ENCODE measurements at regions not wholly inside any gene's neighbourhood (a gene's known extent, or its start where the extent isn't known, plus 50 kb on each side); places are given as distances from the start of the nearest gene placed in this dataset.
A peak's percentile ranks its signal among the peaks of the same experiment; 100 is the strongest.

DNA sequence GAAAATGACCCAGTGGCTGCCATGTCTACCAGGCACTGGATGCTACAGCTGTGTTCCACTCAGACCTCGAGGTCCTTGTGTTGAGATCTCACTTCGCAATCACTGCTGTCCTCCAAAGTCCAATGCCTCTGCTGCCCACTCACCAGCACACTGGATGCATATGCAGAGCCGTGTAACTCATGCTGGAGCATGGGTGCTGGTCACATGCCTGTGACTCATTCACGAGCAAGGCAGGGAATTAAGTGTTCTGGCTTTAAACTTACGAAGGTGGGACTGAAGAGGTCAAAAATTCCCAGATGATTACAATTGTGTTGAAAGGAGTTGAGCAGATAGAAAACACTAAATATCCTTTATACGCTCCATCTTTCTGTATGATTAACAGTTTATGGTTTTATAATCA lies 417.5 kb downstream of the NUP35 start:
- no peak for DNase-seq

DNA sequence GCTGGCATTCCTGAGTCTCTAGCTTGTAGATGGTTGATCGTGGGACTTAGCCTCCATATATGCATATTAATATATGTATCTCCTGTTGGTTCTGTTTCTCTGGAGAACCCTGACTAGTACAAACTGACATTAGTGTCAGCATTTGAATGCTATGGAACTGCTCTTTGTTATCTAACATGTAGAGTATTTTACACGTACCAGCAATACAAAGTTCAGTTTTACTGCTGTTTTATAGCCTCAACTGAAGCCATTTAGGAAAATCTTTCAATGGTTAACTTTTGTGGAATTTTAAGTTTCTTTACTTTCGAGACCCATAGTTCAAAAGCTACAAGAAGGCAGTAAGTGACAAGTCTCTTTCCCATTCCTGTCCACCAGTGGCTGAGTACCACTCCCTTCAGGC lies 418.4 kb downstream of the NUP35 start:
- no peak for DNase-seq

GRCh38 chr2:183543222-183543621 lies 419.0 kb downstream of the NUP35 start:
- no peak for DNase-seq

GRCh38 chr2:183543731-183544130 lies 419.5 kb downstream of the NUP35 start:
- DNase-seq = no peak

DNA sequence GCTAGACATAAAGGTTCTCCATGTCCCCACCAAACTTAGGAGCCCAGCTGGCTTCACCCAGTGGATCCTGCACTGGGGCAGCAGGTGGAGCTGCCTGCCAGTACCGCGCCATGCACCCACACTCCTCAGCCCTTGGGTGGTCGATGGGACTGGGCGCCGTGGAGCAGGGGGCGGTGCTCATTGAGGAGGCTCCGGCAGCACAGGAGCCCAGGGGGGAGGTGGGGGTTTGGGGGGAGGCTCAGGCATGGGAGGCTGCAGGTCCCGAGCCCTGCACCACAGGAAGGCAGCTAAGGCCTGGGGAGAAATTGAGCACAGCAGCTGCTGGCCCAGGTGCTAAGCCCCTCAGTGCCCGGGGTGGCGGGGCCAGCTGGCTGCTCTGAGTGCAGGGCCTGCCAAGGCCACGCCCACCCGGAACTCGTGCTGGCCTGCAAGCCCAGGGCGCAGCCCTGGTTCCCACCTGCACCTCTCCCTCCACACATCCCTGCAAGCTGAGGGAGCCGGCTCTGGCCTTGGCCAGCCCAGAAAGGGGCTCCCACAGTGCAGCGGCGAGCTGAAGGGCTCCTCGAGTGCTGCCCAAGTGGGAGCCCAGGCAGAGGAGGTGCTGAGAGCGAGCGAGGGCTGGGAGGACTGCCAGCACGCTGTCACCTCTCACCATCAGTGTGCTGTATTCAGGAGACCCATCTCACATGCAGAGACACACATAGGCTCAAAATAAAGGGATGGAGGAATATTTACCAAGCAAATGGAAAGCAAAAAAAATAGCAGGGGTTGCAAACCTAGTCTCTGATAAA lies 422.5 kb downstream of the NUP35 start:
- peak; percentile 43 for DNase-seq

- DNase-seq = no peak
Observed at GRCh38 chr2:183552716-183553115, 428.5 kb downstream of the NUP35 start.

GRCh38 chr2:183564726-183565125 lies 440.5 kb downstream of the NUP35 start:
- DNase-seq = no peak

DNA sequence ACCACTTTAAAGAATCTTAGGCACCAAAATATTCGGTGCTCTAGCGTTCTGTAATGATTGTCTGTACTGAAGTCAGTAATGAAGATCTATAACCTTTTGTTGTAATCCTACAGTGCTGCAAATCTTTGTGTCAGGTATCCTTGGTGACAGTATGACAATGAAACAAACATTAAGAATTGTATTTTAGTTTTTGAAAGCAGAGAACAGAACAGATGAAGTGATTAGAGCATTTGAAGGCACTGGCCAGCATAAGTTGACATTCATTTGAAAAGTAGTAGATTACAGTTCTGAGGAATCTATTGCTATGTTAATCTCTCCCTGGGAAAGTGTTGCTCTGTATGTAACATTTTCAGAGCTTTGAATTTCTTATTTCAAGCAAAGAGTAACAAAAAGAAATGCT lies 451.2 kb downstream of the NUP35 start:
- no peak for DNase-seq

- no peak for DNase-seq
Observed at GRCh38 chr2:183579686-183580085, 455.4 kb downstream of the NUP35 start.

- no peak for DNase-seq
Observed at GRCh38 chr2:183592271-183592670, 468.0 kb downstream of the NUP35 start.

- DNase-seq = no peak
Observed at GRCh38 chr2:183594150-183594549, 469.9 kb downstream of the NUP35 start.

DNA sequence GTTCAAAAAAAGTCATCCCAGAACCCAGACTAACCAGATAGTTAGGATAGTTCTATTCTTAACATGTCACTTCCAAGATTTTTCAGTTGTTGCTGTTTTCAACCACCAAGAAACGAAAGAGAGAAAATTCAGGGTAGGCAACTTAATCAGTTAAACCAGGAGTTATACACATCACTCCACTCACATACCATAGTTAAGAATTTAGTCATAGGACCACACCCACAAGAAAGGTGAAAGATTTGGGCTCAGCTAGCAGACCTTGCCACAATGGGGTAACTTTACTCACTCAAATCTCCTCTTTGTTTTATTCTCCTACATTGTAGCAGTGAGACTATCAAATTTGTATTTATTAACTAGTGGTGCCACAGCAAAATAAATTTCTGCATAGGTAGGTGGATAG lies 473.6 kb downstream of the NUP35 start:
- no peak for DNase-seq

GRCh38 chr2:183604065-183604464 lies 479.8 kb downstream of the NUP35 start:
- DNase-seq = no peak

GRCh38 chr2:183605440-183605839 lies 481.2 kb downstream of the NUP35 start:
- no peak for DNase-seq

DNA sequence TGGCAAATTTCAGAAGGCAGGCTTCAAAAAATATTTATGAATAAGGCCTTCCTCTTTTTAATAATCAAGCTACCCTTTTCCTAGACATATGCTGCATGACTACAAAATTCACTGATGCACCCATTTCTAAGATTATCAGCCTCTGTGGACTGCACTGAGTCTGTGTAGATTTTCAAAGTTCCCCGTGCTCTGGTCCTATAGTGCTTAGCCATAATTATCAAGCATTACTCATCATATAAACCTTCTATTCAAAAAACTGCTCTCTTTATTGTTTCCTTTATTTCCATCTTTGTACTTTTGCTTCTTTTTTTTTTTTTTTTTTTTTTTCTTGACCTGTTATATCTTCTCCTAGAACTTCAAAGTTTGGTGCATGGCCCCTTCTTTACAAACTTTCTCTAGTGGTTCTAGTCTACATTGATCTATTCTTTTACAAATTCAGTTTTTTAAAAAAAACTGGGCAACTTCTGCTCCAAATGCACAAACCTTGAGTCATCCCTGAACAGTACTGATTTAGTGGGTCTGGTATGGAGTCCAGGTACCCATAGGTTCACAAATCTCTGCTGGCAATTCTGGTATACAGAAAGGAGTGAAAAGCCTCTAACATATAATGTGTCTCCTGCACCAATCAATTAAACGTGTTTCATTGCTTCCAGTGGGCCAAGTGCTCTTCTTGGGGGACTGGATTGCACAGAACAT lies 481.9 kb downstream of the NUP35 start:
- DNase-seq = no peak

- DNase-seq = no peak
Observed at GRCh38 chr2:183606718-183607085, 482.5 kb downstream of the NUP35 start.

DNA sequence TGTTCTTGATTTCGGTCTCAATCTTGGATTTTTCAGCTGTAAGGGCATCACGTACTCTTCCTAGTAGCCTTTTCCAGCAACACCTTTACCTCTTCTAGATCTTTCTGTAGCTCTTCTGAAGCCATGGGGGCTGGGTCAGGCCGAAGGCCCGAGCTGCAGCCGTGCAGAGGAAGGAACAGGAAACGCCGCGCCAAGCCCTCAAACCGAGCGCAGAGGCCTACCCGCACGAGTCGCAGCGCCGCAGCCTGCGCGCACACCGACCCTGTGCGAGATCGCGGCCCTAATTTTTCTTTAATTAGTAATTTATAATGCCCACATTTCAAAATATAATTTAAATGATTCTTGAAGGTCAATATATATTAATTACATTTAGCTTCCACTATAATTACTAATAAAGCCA lies 483.8 kb downstream of the NUP35 start:
- DNase-seq = no peak

DNA sequence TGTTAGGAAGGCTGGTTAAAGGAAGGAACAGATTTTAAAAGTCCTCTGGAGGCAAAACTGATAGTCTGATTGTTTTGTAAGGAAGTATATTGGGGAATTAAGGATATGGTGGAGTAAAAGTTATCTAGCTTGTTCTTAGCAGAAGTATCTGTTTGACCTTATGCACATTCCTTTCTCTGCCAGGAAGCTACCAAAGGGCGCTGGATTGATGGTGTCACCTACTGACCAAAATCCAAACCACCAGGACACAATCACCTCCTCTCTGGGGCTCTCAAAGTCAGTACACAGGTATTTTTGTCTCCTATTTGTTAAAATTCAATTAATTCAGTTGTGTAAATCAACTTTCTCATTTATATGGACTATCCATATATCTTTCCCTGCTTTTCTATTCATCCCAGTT lies 484.5 kb downstream of the NUP35 start:
- DNase-seq = no peak

DNA sequence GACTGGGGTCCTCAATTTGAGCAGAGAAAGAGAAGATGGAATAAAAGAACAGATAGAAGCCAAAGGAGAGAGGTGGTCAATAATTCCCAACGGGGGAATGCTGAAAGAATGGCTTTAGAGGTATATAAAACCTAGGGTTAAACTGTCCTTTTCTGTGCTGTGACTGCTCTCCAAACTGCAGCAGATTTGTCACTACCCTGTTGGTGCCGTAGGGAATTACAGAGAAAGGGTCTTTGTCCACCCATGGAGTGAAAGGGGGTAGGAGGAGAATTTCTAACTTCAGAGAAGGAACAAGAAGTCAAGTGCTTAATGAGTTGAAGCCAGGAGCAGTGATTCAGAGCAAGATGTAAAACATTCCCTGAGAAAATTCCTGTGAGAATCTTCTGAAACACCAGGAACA lies 486.5 kb downstream of the NUP35 start:
- no peak for DNase-seq

DNA sequence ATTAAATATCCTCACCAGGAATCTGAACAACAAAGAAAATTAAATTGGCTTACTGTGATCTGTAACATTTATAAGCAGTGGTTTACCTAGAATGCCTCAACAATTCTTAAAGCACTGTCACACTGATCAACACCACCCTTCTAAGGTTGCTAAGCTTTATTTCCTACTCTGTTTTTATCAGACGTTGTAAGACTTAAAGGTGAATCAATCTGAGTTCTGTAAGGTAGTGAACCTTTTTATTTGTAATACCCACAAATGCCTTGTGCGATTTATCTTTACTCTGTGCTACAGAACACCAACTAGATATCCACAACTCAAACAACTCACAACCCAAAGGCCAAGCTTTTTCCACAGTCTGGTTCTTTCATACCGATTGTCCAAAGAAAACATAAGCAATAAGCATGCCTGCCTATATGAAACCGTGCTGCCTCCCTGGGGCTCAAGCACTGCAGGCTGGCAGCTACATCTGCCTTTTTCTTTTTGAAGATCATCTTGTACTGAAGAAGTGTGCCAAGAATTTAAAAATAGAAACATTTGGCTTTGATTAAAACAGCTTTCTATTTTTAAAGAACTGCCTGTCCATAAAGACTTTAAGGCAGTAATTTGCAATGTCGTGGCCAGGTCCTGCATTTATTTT lies 490.7 kb downstream of the NUP35 start:
- DNase-seq = no peak

DNA sequence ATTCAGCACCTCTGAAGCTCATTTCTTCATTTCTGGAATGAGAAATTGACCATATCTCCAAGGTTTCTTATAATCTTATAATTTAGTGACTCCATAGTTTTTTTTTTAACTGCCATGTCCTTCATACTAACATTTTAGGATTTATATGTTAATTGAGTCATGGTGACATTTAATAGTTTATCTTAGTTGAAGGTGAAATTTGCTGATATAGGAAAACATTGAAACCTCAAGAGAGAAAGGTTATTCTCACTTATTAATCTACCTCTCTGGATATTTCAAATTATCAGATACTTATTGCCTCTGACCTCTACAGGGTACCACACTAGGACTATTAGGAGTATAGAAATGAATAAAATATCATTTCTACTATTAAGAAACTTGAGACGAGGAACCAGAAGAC lies 499.0 kb downstream of the NUP35 start:
- no peak for DNase-seq

DNA sequence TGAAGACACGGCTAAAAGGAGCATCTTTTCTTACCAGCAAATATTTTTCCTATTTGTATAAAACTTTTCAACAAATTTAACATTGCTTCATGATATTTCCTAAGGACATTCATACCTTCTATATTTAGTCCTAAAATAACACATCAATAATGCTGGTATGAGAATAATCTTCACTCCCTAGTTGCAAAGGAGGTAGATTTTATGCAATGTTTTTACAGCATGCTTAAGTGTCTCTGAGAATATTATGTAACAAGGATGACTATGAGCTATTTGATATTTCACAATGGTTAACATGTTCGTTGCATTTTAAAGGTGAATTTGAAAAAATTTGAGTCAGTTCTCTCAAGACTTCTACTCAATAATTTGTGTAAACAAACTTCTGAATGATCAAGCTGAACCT lies 506.7 kb downstream of the NUP35 start:
- DNase-seq = no peak

GRCh38 chr2:183656121-183656520 lies 531.9 kb downstream of the NUP35 start:
- no peak for DNase-seq

DNA sequence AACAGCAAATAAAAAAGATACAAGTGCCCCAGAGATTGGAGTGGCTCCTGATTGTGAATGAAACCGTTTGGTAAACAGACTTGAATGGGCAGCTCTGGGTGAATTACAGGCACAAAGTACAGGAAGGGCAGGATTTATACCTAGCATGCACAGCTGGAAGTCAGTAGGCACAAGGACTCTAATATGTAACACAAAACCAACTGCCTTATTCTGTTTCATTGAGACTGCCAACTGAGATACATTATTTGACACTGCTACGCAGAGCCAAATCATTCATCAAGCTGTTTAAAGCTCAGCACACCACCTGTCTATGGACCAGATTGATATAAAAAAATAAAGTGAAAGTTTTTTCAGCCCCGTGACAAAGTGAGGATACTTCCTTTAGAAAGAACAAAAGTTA lies 541.2 kb downstream of the NUP35 start:
- peak; percentile 99 for DNase-seq

All from SHP77 treated with DMSO at 0.1 percent for 48 hours (cell line).